C4-2B (cell line): ENCODE measurements at regions not wholly inside any gene's neighbourhood (a gene's known extent, or its start where the extent isn't known, plus 50 kb on each side); places are given as distances from the start of the nearest gene placed in this dataset.

ENCODE experiments used
- CTCF ChIP-seq: fragments of 450-650 bp; conservative IDR thresholded peaks from 2 replicates; pipeline ENCODE4 v1.5.1; 2017; ENCODE audit warnings: mild to moderate bottlenecking
- ZFX ChIP-seq: fragments of 450-650 bp; IDR thresholded peaks from 2 replicates; pipeline ENCODE4 v1.6.1; 2017

- TF ChIP-seq CTCF (no peak), ZFX (no peak)
These were observed 723.2 kb downstream of the BRD1 start for GRCh38 chr22:49104434-49104833.
